ENCODE measurements at regions not wholly inside any gene's neighbourhood (a gene's known extent, or its start where the extent isn't known, plus 50 kb on each side); places are given as distances from the start of the nearest gene placed in this dataset.

GRCh38 chr12:93099792-93100191 lies 170.7 kb upstream of the EEA1 start (continued):
- TF ChIP-seq CTCF (conservative IDR thresholded peaks at IDR 0.05; ENCODE audit: low read depth in 2 of 2) (no peak), JUNB (IDR thresholded peaks at IDR 0.05; ENCODE audit: unreplicated experiment) (no peak), ZNF462 (CRISPR knock-in tag; IDR thresholded peaks at IDR 0.05) (no peak)

GRCh38 chr12:93100610-93101009 lies 171.5 kb upstream of the EEA1 start:
- peaks cover 10% of the 10 kb centered on the region for H3K9me2 ChIP-seq (ENCODE audit: insufficient read depth)
- ATAC-seq: no peak
- H3K27ac Mint-ChIP-seq: no peak overlapping the region
- TF ChIP-seq ETS1 (IDR thresholded peaks at IDR 0.05) (no peak), EZH2 (IDR thresholded peaks at IDR 0.05; ENCODE audit: low read depth, unreplicated experiment) (no peak), REST (IDR thresholded peaks at IDR 0.05; ENCODE audit: unreplicated experiment) (no peak), ZNF114 (CRISPR knock-in tag; IDR thresholded peaks at IDR 0.05) (no peak), STAT1 (IDR thresholded peaks at IDR 0.05; ENCODE audit: unreplicated experiment) (no peak)

More at GRCh38 chr12:93100610-93101009, 171.5 kb upstream of the EEA1 start:
- Histone ChIP-seq H3K79me2 (replicated peaks; ENCODE audit: insufficient read depth) (no peaks in the 10 kb centered on the region), H3F3A (replicated peaks; ENCODE audit: low read depth) (no peaks in the 10 kb centered on the region), H3K27ac (ENCODE audit: low read depth) (no peak overlapping the region), H3K36me3 (ENCODE audit: insufficient read depth) (no peaks in the 10 kb centered on the region), H3K4me1 (ENCODE audit: insufficient read depth) (no peaks in the 10 kb centered on the region), H3K27me3 (ENCODE audit: insufficient read depth) (no peaks in the 10 kb centered on the region), H3K4me3 (no peak overlapping the region), H4K20me1 (replicated peaks; ENCODE audit: insufficient read depth) (no peaks in the 10 kb centered on the region), H2AFZ (peak overlapping the region; percentile 85), H3K4me2 (no peak overlapping the region)
- DNase-seq (ENCODE audit: low spot score): no peak
- H3K4me1 Mint-ChIP-seq: no peaks in the 10 kb centered on the region
- no peaks in the 10 kb centered on the region for H3K9me3 Mint-ChIP-seq
- no peak overlapping the region for H3K4me3 Mint-ChIP-seq
- H3K27me3 Mint-ChIP-seq (ENCODE audit: insufficient read depth, low read depth, poor library complexity): no peaks in the 10 kb centered on the region
- no peaks in the 10 kb centered on the region for H3K36me3 Mint-ChIP-seq (ENCODE audit: low read depth)
